ENCODE measurements at regions not wholly inside any gene's neighbourhood (a gene's known extent, or its start where the extent isn't known, plus 50 kb on each side); places are given as distances from the start of the nearest gene placed in this dataset.

- Histone ChIP-seq H2AFZ (ENCODE audit: low read depth, low read length) (no peak overlapping the region), H3K36me3 (ENCODE audit: insufficient read depth, low read length) (no peaks in the 10 kb centered on the region), H4K20me1 (ENCODE audit: insufficient read depth) (no peaks in the 10 kb centered on the region), H3K9me2 (ENCODE audit: insufficient read depth, low read length) (no peaks in the 10 kb centered on the region), H3K4me3 (ENCODE audit: low read length) (no peak overlapping the region), H3K4me2 (ENCODE audit: low read length) (no peak overlapping the region), H3F3A (ENCODE audit: insufficient read depth, low read length, poor library complexity, severe bottlenecking) (no peaks in the 10 kb centered on the region), H3K27me3 (ENCODE audit: insufficient read depth, low read depth, low read length) (no peaks in the 10 kb centered on the region), H3K79me2 (replicated peaks; ENCODE audit: insufficient read depth, low read length) (no peaks in the 10 kb centered on the region), H3K9ac (ENCODE audit: low read length) (no peak overlapping the region), H3K27ac (ENCODE audit: low read length) (no peak overlapping the region), H3K9me3 (ENCODE audit: low read length) (no peaks in the 10 kb centered on the region)
- TF ChIP-seq RAD21 (conservative IDR thresholded peaks at IDR 0.05) = no peak
These were observed 138.2 kb upstream of the AADAT start for GRCh38 chr4:170227928-170228327.

DNA sequence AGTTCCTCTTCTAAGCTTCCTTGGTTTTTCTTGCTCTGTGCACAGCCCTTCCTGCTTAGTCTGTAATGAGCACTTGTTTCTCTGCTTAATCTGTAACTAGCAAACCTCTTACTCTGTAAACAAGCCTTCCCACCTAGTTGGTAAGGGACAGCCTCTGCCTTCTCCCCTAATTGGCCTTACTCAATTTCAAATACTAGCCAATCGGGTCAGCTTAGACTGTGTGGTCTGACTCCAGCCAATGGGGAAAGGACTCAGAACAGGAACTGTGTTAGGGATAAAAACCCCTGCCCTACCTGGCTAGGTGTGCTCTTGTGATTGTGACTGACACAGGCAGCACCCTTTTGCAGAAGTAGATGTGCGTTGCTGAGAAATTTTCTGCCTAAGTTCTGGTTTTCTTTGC lies 136.5 kb upstream of the AADAT start:
- TF ChIP-seq POLR2AphosphoS5 (IDR thresholded peaks at IDR 0.05) (no peak), RAD21 (conservative IDR thresholded peaks at IDR 0.05) (no peak), SMC3 (conservative IDR thresholded peaks at IDR 0.05; ENCODE audit: poor library complexity) (no peak), MXI1 (conservative IDR thresholded peaks at IDR 0.05; ENCODE audit: poor library complexity, severe bottlenecking) (no peak), EP300 (conservative IDR thresholded peaks at IDR 0.05; ENCODE audit: poor library complexity, severe bottlenecking) (no peak), EZH2 (IDR thresholded peaks at IDR 0.05; ENCODE audit: borderline replicate concordance, insufficient read depth, low read length, poor library complexity, severe bottlenecking) (no peak), TAF1 (IDR thresholded peaks at IDR 0.05; ENCODE audit: low read depth) (no peak)
- TF ChIP-seq, protein P1, sequence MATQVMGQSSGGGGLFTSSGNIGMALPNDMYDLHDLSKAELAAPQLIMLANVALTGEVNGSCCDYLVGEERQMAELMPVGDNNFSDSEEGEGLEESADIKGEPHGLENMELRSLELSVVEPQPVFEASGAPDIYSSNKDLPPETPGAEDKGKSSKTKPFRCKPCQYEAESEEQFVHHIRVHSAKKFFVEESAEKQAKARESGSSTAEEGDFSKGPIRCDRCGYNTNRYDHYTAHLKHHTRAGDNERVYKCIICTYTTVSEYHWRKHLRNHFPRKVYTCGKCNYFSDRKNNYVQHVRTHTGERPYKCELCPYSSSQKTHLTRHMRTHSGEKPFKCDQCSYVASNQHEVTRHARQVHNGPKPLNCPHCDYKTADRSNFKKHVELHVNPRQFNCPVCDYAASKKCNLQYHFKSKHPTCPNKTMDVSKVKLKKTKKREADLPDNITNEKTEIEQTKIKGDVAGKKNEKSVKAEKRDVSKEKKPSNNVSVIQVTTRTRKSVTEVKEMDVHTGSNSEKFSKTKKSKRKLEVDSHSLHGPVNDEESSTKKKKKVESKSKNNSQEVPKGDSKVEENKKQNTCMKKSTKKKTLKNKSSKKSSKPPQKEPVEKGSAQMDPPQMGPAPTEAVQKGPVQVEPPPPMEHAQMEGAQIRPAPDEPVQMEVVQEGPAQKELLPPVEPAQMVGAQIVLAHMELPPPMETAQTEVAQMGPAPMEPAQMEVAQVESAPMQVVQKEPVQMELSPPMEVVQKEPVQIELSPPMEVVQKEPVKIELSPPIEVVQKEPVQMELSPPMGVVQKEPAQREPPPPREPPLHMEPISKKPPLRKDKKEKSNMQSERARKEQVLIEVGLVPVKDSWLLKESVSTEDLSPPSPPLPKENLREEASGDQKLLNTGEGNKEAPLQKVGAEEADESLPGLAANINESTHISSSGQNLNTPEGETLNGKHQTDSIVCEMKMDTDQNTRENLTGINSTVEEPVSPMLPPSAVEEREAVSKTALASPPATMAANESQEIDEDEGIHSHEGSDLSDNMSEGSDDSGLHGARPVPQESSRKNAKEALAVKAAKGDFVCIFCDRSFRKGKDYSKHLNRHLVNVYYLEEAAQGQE (IDR thresholded peaks at IDR 0.05; ENCODE audit: borderline replicate concordance) = no peak
- TF ChIP-seq, protein P2, sequence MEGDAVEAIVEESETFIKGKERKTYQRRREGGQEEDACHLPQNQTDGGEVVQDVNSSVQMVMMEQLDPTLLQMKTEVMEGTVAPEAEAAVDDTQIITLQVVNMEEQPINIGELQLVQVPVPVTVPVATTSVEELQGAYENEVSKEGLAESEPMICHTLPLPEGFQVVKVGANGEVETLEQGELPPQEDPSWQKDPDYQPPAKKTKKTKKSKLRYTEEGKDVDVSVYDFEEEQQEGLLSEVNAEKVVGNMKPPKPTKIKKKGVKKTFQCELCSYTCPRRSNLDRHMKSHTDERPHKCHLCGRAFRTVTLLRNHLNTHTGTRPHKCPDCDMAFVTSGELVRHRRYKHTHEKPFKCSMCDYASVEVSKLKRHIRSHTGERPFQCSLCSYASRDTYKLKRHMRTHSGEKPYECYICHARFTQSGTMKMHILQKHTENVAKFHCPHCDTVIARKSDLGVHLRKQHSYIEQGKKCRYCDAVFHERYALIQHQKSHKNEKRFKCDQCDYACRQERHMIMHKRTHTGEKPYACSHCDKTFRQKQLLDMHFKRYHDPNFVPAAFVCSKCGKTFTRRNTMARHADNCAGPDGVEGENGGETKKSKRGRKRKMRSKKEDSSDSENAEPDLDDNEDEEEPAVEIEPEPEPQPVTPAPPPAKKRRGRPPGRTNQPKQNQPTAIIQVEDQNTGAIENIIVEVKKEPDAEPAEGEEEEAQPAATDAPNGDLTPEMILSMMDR (IDR thresholded peaks at IDR 0.05; ENCODE audit: poor library complexity, severe bottlenecking) = no peak
- H3K4me3 ChIP-seq (ENCODE audit: low read length) = no peak overlapping the region
- no peaks in the 10 kb centered on the region for H4K20me1 ChIP-seq (ENCODE audit: insufficient read depth)
- no peak overlapping the region for H3K9ac ChIP-seq (ENCODE audit: low read length)
- H3K79me2 ChIP-seq (replicated peaks; ENCODE audit: insufficient read depth, low read length) = no peaks in the 10 kb centered on the region
- H3K36me3 ChIP-seq (ENCODE audit: insufficient read depth, low read length) = no peaks in the 10 kb centered on the region
- H3K4me2 ChIP-seq (ENCODE audit: low read length) = no peak overlapping the region
- no peak overlapping the region for H3K27ac ChIP-seq (ENCODE audit: low read length)
- H3K9me3 ChIP-seq (ENCODE audit: low read length) = no peaks in the 10 kb centered on the region
- H2AFZ ChIP-seq (ENCODE audit: low read depth, low read length) = no peak overlapping the region
- no peaks in the 10 kb centered on the region for H3F3A ChIP-seq (ENCODE audit: insufficient read depth, low read length, poor library complexity, severe bottlenecking)
- no peaks in the 10 kb centered on the region for H3K27me3 ChIP-seq (ENCODE audit: insufficient read depth, low read depth, low read length)
- no peaks in the 10 kb centered on the region for H3K9me2 ChIP-seq (ENCODE audit: insufficient read depth, low read length)

GRCh38 chr4:170214731-170215130 lies 125.0 kb upstream of the AADAT start:
- Histone ChIP-seq H3F3A (ENCODE audit: insufficient read depth, low read length, poor library complexity, severe bottlenecking) (no peaks in the 10 kb centered on the region), H3K27me3 (ENCODE audit: insufficient read depth, low read depth, low read length) (no peaks in the 10 kb centered on the region), H3K9ac (ENCODE audit: low read length) (no peak overlapping the region), H2AFZ (ENCODE audit: low read depth, low read length) (no peak overlapping the region), H3K4me2 (ENCODE audit: low read length) (no peak overlapping the region), H3K79me2 (replicated peaks; ENCODE audit: insufficient read depth, low read length) (no peaks in the 10 kb centered on the region), H3K9me3 (ENCODE audit: low read length) (peaks cover 3% of the 10 kb centered on the region), H3K4me3 (ENCODE audit: low read length) (no peak overlapping the region), H3K36me3 (ENCODE audit: insufficient read depth, low read length) (no peaks in the 10 kb centered on the region), H3K9me2 (ENCODE audit: insufficient read depth, low read length) (no peaks in the 10 kb centered on the region), H4K20me1 (ENCODE audit: insufficient read depth) (no peaks in the 10 kb centered on the region), H3K27ac (ENCODE audit: low read length) (no peak overlapping the region)
- TF ChIP-seq EZH2 (IDR thresholded peaks at IDR 0.05; ENCODE audit: borderline replicate concordance, insufficient read depth, low read length, poor library complexity, severe bottlenecking) (no peak), TAF1 (IDR thresholded peaks at IDR 0.05; ENCODE audit: low read depth) (no peak), EP300 (conservative IDR thresholded peaks at IDR 0.05; ENCODE audit: poor library complexity, severe bottlenecking) (no peak), SMC3 (conservative IDR thresholded peaks at IDR 0.05; ENCODE audit: poor library complexity) (no peak), RAD21 (conservative IDR thresholded peaks at IDR 0.05) (no peak), POLR2AphosphoS5 (IDR thresholded peaks at IDR 0.05) (no peak), MXI1 (conservative IDR thresholded peaks at IDR 0.05; ENCODE audit: poor library complexity, severe bottlenecking) (no peak)
- TF ChIP-seq, protein P1 (IDR thresholded peaks at IDR 0.05; ENCODE audit: borderline replicate concordance) = no peak
- TF ChIP-seq, protein P2 (IDR thresholded peaks at IDR 0.05; ENCODE audit: poor library complexity, severe bottlenecking) = no peak
